ENCODE measurements at regions not wholly inside any gene's neighbourhood (a gene's known extent, or its start where the extent isn't known, plus 50 kb on each side); places are given as distances from the start of the nearest gene placed in this dataset.
"Not testable (repeated sequence)": the region's sequence is repeated elsewhere in the genome, so short reads cannot be mapped to it uniquely, and the experiment has no call there.

DNA sequence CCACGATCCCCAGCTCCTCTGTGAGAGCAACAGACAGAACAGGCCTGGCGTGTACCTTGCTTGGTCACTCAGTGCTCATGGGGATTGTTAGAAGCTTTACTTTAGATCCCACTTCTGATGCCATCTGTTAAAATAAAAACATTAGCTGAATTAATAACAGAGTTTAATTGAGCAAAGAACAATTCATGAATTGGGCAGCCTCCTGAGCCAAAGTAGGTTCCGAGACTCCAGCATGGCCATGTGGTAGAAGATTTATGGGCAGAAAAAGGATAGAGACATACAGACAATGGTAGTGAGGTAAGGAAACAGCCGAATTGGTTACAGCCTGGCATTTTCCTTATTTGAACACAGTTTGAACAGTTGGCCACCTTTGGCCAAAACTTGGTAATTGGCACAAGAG, 223.9 kb upstream of the TRPC4 start:
- DNase-seq (ENCODE audit: extremely low spot score) = no peak
- Histone ChIP-seq H3K4me3 (ENCODE audit: low read depth, low read length) (no peak overlapping the region), H3K36me3 (ENCODE audit: insufficient read depth) (no peaks in the 10 kb centered on the region), H3K4me1 (ENCODE audit: insufficient read depth) (no peaks in the 10 kb centered on the region), H3K27ac (ENCODE audit: low read depth) (no peak overlapping the region)
- 92% methylated on average over 4 of the region's 4 CpGs for WGBS

DNA sequence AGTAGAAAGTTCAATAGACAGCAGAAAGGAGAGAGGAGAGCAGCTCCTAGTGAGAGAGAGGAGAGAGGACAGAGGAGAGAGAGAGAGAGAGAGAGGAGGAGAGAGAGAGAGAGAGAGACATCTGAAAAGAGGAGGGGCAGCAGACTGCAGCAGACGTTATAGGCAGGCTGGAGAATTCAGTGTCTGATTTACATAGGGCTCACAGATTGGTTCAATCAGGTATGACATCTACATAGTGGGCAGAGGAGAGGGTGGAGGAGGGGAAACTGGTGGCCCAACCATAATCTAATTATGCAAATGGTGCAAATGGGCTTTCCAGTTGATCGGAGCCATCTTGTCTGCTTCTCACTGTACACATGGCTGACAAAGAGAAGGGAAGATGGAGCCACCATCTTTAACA, 221.3 kb upstream of the TRPC4 start:
- WGBS = 32% methylated on average over 2 of the region's 2 CpGs
- DNase-seq (ENCODE audit: extremely low spot score) = no peak
- Histone ChIP-seq H3K36me3 (ENCODE audit: insufficient read depth) (no peaks in the 10 kb centered on the region), H3K27ac (ENCODE audit: low read depth) (no peak overlapping the region), H3K4me1 (ENCODE audit: insufficient read depth) (no peaks in the 10 kb centered on the region), H3K4me3 (ENCODE audit: low read depth, low read length) (no peak overlapping the region)

DNA sequence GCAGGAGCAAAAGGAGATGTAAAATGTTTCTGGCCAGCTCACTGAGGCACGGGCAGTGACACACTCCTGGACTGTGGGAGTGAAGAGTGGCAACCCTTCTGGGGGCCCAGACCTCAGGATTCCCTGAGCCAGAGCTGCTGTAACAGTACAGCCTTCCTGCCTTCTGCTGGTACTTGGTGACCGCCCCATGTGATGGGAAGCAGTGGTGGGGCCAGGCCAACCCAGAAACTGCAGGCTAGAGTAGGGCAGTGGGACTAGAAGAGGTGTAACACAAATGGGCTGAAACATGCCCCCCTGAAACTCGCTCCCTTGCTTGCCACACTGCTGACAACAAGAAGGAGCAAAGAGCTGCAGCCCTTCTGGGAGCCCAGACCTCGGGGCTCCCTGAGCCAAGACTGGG, 217.1 kb upstream of the TRPC4 start:
- Histone ChIP-seq H3K4me1 (ENCODE audit: insufficient read depth) (no peaks in the 10 kb centered on the region), H3K27ac (ENCODE audit: low read depth) (no peak overlapping the region), H3K4me3 (ENCODE audit: low read depth, low read length) (no peak overlapping the region), H3K36me3 (ENCODE audit: insufficient read depth) (no peaks in the 10 kb centered on the region)
- 80% methylated on average over 4 of the region's 4 CpGs for WGBS
- DNase-seq (ENCODE audit: extremely low spot score) = no peak

DNA sequence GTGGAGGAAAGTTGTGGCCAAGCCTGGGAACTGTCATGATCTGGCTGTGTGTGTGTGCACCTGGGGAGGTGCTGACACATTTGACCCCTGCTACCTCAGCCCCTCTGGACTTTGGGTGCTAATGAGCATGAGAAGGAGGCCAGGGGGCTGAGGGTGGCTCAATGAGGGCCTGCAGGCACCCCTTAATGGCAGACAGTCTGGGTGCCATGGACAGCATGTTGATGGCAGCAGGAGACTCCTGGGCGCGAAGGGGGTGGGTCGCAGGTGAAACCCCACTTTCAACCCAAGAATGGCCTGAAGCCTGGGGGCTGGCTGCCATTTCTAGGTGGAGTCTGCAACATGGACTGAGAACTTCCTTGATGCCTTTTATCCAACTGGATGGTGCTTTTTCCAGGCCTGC, 216.4 kb upstream of the TRPC4 start:
- no peak for DNase-seq (ENCODE audit: extremely low spot score)
- H3K27ac ChIP-seq (ENCODE audit: low read depth) = no peak overlapping the region
- WGBS = 94% methylated on average over 3 of the region's 3 CpGs
- no peak overlapping the region for H3K4me3 ChIP-seq (ENCODE audit: low read depth, low read length)
- H3K4me1 ChIP-seq (ENCODE audit: insufficient read depth) = no peaks in the 10 kb centered on the region
- no peaks in the 10 kb centered on the region for H3K36me3 ChIP-seq (ENCODE audit: insufficient read depth)

DNA sequence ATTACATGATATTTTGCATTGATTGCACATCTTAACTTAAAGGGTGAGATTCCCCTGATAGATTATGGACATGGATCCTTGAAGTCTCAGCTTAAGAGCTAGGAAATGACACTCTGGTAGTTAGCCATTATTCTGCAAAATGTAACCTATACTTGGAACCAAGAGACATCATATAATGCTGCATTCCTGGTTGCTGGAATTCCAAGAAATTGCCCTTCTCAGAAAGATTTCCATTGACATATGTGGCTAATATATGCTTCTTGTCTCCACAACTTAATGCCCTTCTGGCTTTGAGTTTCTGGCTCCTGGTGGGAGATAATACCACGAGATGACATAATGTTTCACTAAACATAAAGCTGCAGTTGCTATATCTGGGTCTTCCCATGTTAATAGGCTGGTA, 204.4 kb upstream of the TRPC4 start:
- H3K4me1 ChIP-seq (ENCODE audit: insufficient read depth) = no peaks in the 10 kb centered on the region
- WGBS = 57% methylated on average over 1 of the region's 1 CpG
- DNase-seq (ENCODE audit: extremely low spot score) = no peak
- no peak overlapping the region for H3K4me3 ChIP-seq (ENCODE audit: low read depth, low read length)
- no peak overlapping the region for H3K27ac ChIP-seq (ENCODE audit: low read depth)
- H3K36me3 ChIP-seq (ENCODE audit: insufficient read depth) = no peaks in the 10 kb centered on the region

DNA sequence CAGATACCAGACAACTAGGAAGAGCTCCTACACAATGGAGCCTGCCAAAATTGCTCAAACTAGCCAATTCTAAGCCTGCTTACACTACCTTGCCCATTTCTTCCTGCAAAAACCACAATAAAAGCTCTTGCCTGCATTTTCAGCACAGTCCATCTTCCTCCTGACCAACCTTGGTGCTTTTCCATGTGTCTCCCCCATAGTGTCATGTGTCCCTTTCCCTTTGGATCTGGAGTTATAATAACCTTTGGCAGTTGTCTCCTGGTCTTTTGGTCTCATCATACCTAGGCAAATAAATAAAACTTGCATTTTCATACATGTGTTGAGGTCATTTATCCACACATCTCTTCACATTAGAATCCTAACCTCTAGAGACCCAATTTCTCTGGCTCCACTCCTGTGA, 203.1 kb upstream of the TRPC4 start:
- no peak overlapping the region for H3K27ac ChIP-seq (ENCODE audit: low read depth)
- DNase-seq (ENCODE audit: extremely low spot score) = no peak
- no peaks in the 10 kb centered on the region for H3K4me1 ChIP-seq (ENCODE audit: insufficient read depth)

DNA sequence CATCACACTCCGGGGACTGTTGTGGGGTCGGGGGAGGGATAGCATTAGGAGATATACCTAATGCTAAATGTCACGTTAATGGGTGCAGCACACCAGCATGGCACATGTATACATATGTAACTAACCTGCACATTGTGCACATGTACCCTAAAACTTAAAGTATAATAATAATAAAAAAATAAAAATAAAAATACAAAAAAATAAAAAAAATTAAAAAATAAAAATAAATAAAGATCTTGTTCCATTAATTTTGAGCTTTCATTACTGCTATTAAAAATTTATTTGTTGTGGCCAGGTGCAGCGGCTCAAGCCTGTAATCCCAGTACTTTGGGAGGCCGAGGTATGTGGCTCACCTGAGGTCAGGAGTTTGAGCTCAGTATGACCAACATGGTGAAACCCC, 201.8 kb upstream of the TRPC4 start:
- not testable (repeated sequence) for DNase-seq (ENCODE audit: extremely low spot score); H3K4me3 ChIP-seq (ENCODE audit: low read depth, low read length); H3K27ac ChIP-seq (ENCODE audit: low read depth); H3K36me3 ChIP-seq (ENCODE audit: insufficient read depth); H3K4me1 ChIP-seq (ENCODE audit: insufficient read depth)
- WGBS = 93% methylated on average over 5 of the region's 5 CpGs

More for the DNA sequence above, 203.1 kb upstream of the TRPC4 start:
- H3K36me3 ChIP-seq (ENCODE audit: insufficient read depth) = no peaks in the 10 kb centered on the region
- no peak overlapping the region for H3K4me3 ChIP-seq (ENCODE audit: low read depth, low read length)

DNA sequence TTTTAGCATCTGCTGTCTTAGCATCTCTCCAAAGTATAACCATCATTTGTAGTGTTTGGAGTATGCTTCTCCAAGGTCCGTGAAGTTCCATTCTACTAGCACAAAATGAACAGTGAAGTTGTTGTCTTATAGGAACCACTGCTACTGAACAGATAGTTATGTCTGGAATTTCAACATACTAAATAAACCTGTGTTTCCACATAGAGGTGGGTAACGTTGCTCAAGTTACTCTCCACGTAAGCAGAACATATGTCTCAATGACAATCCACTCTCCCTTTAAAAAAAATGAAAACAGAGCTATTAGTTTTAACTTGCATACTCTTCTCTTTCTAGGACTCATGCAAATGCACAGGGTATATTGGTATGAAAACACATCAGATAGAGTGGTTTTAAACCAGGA, 184.3 kb upstream of the TRPC4 start:
- Histone ChIP-seq H3K4me1 (ENCODE audit: insufficient read depth) (no peaks in the 10 kb centered on the region), H3K36me3 (ENCODE audit: insufficient read depth) (peaks cover 3% of the 10 kb centered on the region), H3K4me3 (ENCODE audit: low read depth, low read length) (no peak overlapping the region), H3K27ac (ENCODE audit: low read depth) (no peak overlapping the region)
- no peak for DNase-seq (ENCODE audit: extremely low spot score)
- 72% methylated on average over 3 of the region's 3 CpGs for WGBS

DNA sequence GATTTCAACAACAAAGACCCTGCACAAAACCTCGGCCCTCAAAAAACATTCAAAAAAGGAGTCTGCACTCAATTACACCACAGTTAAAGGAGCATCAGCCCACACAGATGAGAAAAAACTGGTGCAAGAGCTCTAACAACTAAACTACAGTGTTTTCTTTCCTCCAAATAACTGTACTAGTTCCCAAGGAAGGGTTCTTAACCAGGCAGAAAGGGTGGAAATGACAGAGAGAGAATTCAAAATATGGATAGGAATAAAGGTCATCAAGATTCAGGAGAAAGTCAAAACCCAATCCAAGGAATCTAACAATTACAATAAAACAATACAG, 176.4 kb upstream of the TRPC4 start:
- Histone ChIP-seq H3K4me3 (ENCODE audit: low read depth, low read length) (no peak overlapping the region), H3K36me3 (ENCODE audit: insufficient read depth) (peaks cover 3% of the 10 kb centered on the region), H3K4me1 (ENCODE audit: insufficient read depth) (no peaks in the 10 kb centered on the region), H3K27ac (ENCODE audit: low read depth) (no peak overlapping the region)
- DNase-seq (ENCODE audit: extremely low spot score) = no peak
- 31% methylated on average over 1 of the region's 1 CpG for WGBS

DNA sequence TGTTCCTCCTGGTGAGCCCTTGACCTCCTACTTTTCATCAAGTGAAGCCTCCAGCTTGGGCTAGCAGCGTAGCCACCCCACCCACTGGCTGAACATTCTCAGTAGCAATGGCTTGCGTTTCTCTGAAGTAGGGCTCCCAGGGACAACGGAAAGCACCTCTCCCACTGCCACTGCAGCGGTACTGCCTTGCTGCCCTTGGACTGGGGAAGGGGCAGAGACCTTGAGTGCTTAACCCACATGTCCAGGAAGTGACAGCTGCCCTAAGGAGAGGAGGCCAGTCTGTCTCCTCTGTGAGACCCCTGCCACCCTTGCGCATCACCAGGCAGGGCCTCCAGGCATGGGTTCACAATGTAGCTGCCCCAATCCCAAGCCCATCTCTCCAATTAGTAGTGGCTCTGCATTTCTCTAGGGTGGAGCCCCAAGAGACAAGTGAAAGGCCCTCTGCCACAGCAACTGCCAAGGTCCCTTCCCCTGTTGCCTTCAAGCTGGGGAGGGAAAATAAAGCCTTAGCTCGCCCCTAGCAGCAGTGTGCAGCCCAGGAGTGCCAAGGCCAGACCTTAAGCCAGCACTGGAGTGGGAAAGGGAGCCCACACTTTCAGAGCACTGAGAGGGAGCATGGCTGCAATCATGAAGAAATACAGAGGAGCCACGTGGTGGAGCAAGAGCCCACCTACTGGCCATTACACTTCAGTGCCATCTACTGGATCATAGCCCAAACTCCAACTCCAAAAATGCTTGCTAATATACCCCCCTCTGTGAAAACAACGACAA, 175.9 kb upstream of the TRPC4 start:
- H3K4me1 ChIP-seq (ENCODE audit: insufficient read depth) = no peaks in the 10 kb centered on the region
- no peak overlapping the region for H3K4me3 ChIP-seq (ENCODE audit: low read depth, low read length)
- peaks cover under 1% of the 10 kb centered on the region for H3K36me3 ChIP-seq (ENCODE audit: insufficient read depth)
- no peak overlapping the region for H3K27ac ChIP-seq (ENCODE audit: low read depth)
- 72% methylated on average over 8 of the region's 8 CpGs for WGBS
- DNase-seq (ENCODE audit: extremely low spot score) = no peak

DNA sequence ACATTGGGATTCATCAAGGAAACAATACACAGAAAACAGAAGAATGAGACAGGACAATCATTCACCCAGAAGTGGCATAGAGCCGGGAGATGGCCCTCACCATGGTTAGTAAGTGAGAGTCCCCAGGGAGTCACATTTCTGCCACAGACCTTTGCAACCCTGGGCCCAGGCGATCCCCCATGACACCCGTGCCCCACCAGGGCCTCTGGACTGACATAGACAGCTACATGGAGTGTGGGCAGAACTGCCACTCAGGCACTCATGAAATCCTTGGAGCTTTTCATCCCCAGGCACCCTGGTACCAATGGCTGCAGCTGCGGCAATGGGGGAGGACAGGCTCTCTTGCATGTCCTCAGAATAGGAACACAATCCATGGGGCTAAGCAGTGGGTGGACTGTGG, 174.5 kb upstream of the TRPC4 start:
- WGBS = 96% methylated on average over 4 of the region's 4 CpGs
- H3K27ac ChIP-seq (ENCODE audit: low read depth) = no peak overlapping the region
- DNase-seq (ENCODE audit: extremely low spot score) = no peak
- H3K4me3 ChIP-seq (ENCODE audit: low read depth, low read length) = no peak overlapping the region
- H3K36me3 ChIP-seq (ENCODE audit: insufficient read depth) = no peaks in the 10 kb centered on the region
- no peaks in the 10 kb centered on the region for H3K4me1 ChIP-seq (ENCODE audit: insufficient read depth)

DNA sequence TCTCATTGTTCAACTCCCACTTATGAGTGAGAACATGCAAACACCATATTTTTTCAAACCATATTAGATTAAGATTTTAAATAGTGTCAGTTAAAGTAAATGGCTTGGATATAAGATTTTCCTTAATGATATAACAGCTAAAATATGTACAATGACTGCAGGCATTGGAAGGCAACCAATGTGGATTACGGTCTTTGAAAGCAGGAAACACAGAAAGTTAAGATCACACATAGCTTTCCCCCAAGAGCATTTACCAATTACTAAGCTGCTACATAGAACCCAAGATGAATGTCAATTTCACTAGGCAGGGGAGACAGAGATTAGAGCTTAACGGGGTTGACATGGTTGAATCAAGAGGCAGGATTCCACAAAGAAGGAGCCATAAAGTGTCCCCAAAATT, 173.2 kb upstream of the TRPC4 start:
- H3K4me1 ChIP-seq (ENCODE audit: insufficient read depth) = no peaks in the 10 kb centered on the region
- DNase-seq (ENCODE audit: extremely low spot score) = no peak
- H3K4me3 ChIP-seq (ENCODE audit: low read depth, low read length) = no peak overlapping the region
- H3K36me3 ChIP-seq (ENCODE audit: insufficient read depth) = no peaks in the 10 kb centered on the region
- H3K27ac ChIP-seq (ENCODE audit: low read depth) = no peak overlapping the region
- 66% methylated on average over 2 of the region's 2 CpGs for WGBS

DNA sequence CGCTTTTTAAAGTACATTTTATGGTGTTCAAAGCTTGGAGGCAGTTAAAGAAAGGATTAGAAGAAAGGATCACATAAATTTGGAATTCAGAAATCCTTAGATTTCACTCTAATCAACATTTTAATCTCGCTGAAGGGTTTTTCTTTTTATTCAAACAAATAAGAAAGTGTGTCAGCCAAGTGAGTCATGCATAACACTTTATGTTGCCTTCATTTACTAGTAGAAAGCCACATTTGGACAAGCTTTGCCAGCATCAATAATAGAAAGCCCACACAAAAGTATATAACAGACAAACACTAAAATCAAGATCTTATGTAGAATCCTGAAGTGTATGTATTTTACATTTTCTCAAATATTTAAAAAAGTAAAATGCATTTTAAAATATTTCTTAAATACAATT, 154.9 kb upstream of the TRPC4 start:
- Histone ChIP-seq H3K4me1 (ENCODE audit: insufficient read depth) (no peaks in the 10 kb centered on the region), H3K36me3 (ENCODE audit: insufficient read depth) (no peaks in the 10 kb centered on the region), H3K4me3 (ENCODE audit: low read depth, low read length) (no peak overlapping the region), H3K27ac (ENCODE audit: low read depth) (no peak overlapping the region)
- no peak for DNase-seq (ENCODE audit: extremely low spot score)
- 39% methylated on average over 2 of the region's 2 CpGs for WGBS

DNA sequence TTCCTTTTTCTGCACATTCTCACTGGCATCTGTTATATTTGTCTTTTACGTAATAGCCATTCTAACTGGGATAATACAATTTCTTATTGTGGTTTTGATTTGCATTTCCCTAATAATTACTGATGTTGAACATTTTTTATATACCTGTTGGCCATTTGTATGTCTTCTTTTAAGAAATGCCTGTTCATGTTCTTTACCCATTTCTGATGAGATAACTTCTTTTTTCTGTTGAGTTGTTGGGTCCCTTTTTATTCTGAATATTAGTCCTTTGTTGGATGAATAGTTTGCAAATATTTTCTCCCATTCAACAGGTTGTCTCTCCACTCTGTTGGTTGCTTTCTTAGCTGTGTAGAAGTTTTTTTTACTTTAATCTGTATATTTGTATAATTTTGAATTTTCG, 147.7 kb upstream of the TRPC4 start:
- Histone ChIP-seq H3K27ac (ENCODE audit: low read depth) (no peak overlapping the region), H3K4me1 (ENCODE audit: insufficient read depth) (no peaks in the 10 kb centered on the region), H3K36me3 (ENCODE audit: insufficient read depth) (no peaks in the 10 kb centered on the region), H3K4me3 (ENCODE audit: low read depth, low read length) (no peak overlapping the region)
- WGBS = 92% methylated on average over 2 of the region's 2 CpGs
- no peak for DNase-seq (ENCODE audit: extremely low spot score)

DNA sequence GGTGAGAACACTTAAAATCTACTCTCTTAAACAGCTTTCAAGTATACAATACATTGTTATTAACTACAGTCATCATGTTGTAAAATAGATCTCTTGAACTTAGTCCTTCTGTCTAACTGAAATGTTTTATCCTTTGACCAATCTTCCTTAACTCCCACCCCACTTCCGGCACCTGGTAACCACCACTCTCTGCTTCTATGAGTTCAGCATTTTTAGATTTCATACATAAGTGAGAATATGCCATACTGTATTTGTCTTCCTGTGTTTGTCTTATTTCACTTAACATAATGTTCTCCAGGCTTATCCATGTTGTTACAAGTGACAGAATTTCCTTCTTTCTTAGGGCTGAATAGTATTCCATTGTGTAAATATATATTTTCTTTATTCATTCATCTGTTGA, 144.1 kb upstream of the TRPC4 start:
- no peak for DNase-seq (ENCODE audit: extremely low spot score)
- no peak overlapping the region for H3K27ac ChIP-seq (ENCODE audit: low read depth)
- 98% methylated on average over 1 of the region's 1 CpG for WGBS
- no peak overlapping the region for H3K4me3 ChIP-seq (ENCODE audit: low read depth, low read length)
- H3K36me3 ChIP-seq (ENCODE audit: insufficient read depth) = no peaks in the 10 kb centered on the region
- H3K4me1 ChIP-seq (ENCODE audit: insufficient read depth) = no peaks in the 10 kb centered on the region

Measured in urinary bladder (tissue), 3 donors.